ENCODE measurements at regions not wholly inside any gene's neighbourhood (a gene's known extent, or its start where the extent isn't known, plus 50 kb on each side); places are given as distances from the start of the nearest gene placed in this dataset.

DNA sequence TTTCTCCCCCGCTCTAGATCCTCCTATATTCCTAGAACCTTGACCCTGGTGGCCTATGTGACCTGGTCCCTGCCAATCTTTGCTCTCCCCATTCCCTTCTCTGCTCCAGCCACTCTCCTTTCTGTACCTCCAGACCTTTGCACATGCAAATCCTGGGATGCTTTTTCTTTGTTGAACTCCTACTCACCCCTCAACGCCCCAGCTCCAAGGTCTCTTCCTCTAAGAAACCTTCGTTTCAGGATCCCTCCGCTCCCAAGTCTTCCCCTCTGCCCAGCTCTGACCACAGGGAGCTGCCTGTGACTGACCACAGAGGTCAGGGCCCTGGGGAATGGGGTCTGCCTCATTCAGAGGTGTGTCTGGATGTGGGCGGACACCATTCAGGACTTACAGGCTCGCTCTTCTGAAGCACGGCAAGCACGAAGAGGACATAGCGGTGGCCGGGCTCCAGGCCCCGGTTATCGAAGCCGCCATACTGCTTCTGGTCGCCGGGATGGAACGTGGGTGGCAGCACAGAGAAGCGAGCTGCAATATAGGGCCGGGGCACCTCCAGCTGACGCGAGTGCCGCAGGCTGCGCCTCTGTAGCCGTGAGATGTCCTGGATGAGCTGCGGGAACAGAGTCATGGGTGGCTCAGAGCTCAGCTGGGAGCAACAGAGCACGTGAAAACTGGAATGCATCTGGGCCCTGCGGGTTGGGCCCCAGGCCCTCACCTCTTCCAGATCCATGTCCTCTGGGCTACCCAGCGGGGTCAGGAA is 120.9 kb downstream of the PTPRS start:
- CTCF ChIA-PET, result no interaction called here
- H3K27ac ChIP-seq (ENCODE audit: low read length), result no peak overlapping the region
- no peaks in the 10 kb centered on the region for H4K20me1 ChIP-seq (ENCODE audit: low read length)
- H3K27me3 ChIP-seq (ENCODE audit: low read length), result no peaks in the 10 kb centered on the region
- no peak for ATAC-seq
- no peak overlapping the region for H3K4me3 ChIP-seq (ENCODE audit: low read length)
- H3F3A ChIP-seq (ENCODE audit: low read length, unreplicated experiment), result no peaks in the 10 kb centered on the region
- no peak for TF ChIP-seq EZH2phosphoT487 (IDR thresholded peaks at IDR 0.05; ENCODE audit: borderline replicate concordance, low read length)
- TF ChIP-seq, protein P1, sequence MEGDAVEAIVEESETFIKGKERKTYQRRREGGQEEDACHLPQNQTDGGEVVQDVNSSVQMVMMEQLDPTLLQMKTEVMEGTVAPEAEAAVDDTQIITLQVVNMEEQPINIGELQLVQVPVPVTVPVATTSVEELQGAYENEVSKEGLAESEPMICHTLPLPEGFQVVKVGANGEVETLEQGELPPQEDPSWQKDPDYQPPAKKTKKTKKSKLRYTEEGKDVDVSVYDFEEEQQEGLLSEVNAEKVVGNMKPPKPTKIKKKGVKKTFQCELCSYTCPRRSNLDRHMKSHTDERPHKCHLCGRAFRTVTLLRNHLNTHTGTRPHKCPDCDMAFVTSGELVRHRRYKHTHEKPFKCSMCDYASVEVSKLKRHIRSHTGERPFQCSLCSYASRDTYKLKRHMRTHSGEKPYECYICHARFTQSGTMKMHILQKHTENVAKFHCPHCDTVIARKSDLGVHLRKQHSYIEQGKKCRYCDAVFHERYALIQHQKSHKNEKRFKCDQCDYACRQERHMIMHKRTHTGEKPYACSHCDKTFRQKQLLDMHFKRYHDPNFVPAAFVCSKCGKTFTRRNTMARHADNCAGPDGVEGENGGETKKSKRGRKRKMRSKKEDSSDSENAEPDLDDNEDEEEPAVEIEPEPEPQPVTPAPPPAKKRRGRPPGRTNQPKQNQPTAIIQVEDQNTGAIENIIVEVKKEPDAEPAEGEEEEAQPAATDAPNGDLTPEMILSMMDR (conservative IDR thresholded peaks at IDR 0.05; ENCODE audit: low read depth, low read length), result no peak
- no peaks in the 10 kb centered on the region for H3K9me2 ChIP-seq (replicated peaks; ENCODE audit: low read length)
- POLR2A ChIA-PET (ENCODE audit: unreplicated experiment), result no interaction called here
- peaks cover 28% of the 10 kb centered on the region for H3K36me3 ChIP-seq (ENCODE audit: low read depth, low read length)
- TSS peak; percentile 29 for BruUV-seq (replicated peaks)
- H3K4me1 ChIP-seq (ENCODE audit: insufficient read depth, low read length), result no peaks in the 10 kb centered on the region
- H3K9me3 ChIP-seq (ENCODE audit: low read length), result no peaks in the 10 kb centered on the region
- H3K4me2 ChIP-seq (ENCODE audit: low read length), result no peak overlapping the region
- DNase-seq, result no peak
- no peak overlapping the region for H2AFZ ChIP-seq (ENCODE audit: low read length)
- intact Hi-C loops (cut with micrococcal nuclease), result no loop called here
- no peak overlapping the region for H3K9ac ChIP-seq (ENCODE audit: low read length)
- no peaks in the 10 kb centered on the region for H3K79me2 ChIP-seq (ENCODE audit: low read length)

GRCh38 chr19:5218963-5219530 is 121.6 kb downstream of the PTPRS start:
- peaks cover 33% of the 10 kb centered on the region for H3K36me3 ChIP-seq (ENCODE audit: low read depth, low read length)
- ChIA-PET CTCF (no interaction called here), POLR2A (ENCODE audit: unreplicated experiment) (no interaction called here)
- H3K4me3 ChIP-seq (ENCODE audit: low read length), result no peak overlapping the region
- no peaks in the 10 kb centered on the region for H3K79me2 ChIP-seq (ENCODE audit: low read length)
- BruUV-seq (replicated peaks), result no TSS peak
- H3K27ac ChIP-seq (ENCODE audit: low read length), result no peak overlapping the region
- H3K4me2 ChIP-seq (ENCODE audit: low read length), result no peak overlapping the region
- no peaks in the 10 kb centered on the region for H4K20me1 ChIP-seq (ENCODE audit: low read length)
- no peaks in the 10 kb centered on the region for H3K9me3 ChIP-seq (ENCODE audit: low read length)
- H2AFZ ChIP-seq (ENCODE audit: low read length), result no peak overlapping the region
- no peak for DNase-seq
- no peak for ATAC-seq
- intact Hi-C loops (cut with micrococcal nuclease), result no loop called here
- no peaks in the 10 kb centered on the region for H3K4me1 ChIP-seq (ENCODE audit: insufficient read depth, low read length)
- H3K9ac ChIP-seq (ENCODE audit: low read length), result no peak overlapping the region
- H3K27me3 ChIP-seq (ENCODE audit: low read length), result no peaks in the 10 kb centered on the region
- TF ChIP-seq, protein P1 (conservative IDR thresholded peaks at IDR 0.05; ENCODE audit: low read depth, low read length), result no peak
- no peak for TF ChIP-seq EZH2phosphoT487 (IDR thresholded peaks at IDR 0.05; ENCODE audit: borderline replicate concordance, low read length)
- no peak for TF ChIP-seq EZH2 (IDR thresholded peaks at IDR 0.05; ENCODE audit: low read length, unreplicated experiment)
- H3F3A ChIP-seq (ENCODE audit: low read length, unreplicated experiment), result no peaks in the 10 kb centered on the region
- no peaks in the 10 kb centered on the region for H3K9me2 ChIP-seq (replicated peaks; ENCODE audit: low read length)

GRCh38 chr19:5218255-5218855 is 122.3 kb downstream of the PTPRS start:
- H3K4me3 ChIP-seq (ENCODE audit: low read length), result no peak overlapping the region
- no peaks in the 10 kb centered on the region for H3K79me2 ChIP-seq (ENCODE audit: low read length)
- CTCF ChIA-PET, result interaction anchor here (0.7 kb wide), 1 partner anchor 15 kb away, joined by 5 read pairs; no protein-coding TSS in a partner anchor
- ATAC-seq (no peak), DNase-seq (no peak)
- H3K9me2 ChIP-seq (replicated peaks; ENCODE audit: low read length), result no peaks in the 10 kb centered on the region
- intact Hi-C loops (cut with micrococcal nuclease), result no loop called here
- BruUV-seq (replicated peaks), result no TSS peak
- no peaks in the 10 kb centered on the region for H3F3A ChIP-seq (ENCODE audit: low read length, unreplicated experiment)
- H3K4me1 ChIP-seq (ENCODE audit: insufficient read depth, low read length), result no peaks in the 10 kb centered on the region
- no peaks in the 10 kb centered on the region for H3K9me3 ChIP-seq (ENCODE audit: low read length)
- peaks cover 36% of the 10 kb centered on the region for H3K36me3 ChIP-seq (ENCODE audit: low read depth, low read length)
- H3K4me2 ChIP-seq (ENCODE audit: low read length), result no peak overlapping the region
- H2AFZ ChIP-seq (ENCODE audit: low read length), result no peak overlapping the region
- H3K9ac ChIP-seq (ENCODE audit: low read length), result no peak overlapping the region
- H3K27me3 ChIP-seq (ENCODE audit: low read length), result no peaks in the 10 kb centered on the region
- H3K27ac ChIP-seq (ENCODE audit: low read length), result no peak overlapping the region
- POLR2A ChIA-PET (ENCODE audit: unreplicated experiment), result no interaction called here
- TF ChIP-seq EZH2phosphoT487 (IDR thresholded peaks at IDR 0.05; ENCODE audit: borderline replicate concordance, low read length) (no peak), EZH2 (IDR thresholded peaks at IDR 0.05; ENCODE audit: low read length, unreplicated experiment) (no peak)
- TF ChIP-seq, protein P1 (conservative IDR thresholded peaks at IDR 0.05; ENCODE audit: low read depth, low read length), result no peak
- H4K20me1 ChIP-seq (ENCODE audit: low read length), result no peaks in the 10 kb centered on the region

All from PC-3 (cell line).